GM19043 (cell line): ENCODE measurements at regions not wholly inside any gene's neighbourhood (a gene's known extent, or its start where the extent isn't known, plus 50 kb on each side); places are given as distances from the start of the nearest gene placed in this dataset.
"Not testable (repeated sequence)": the region's sequence is repeated elsewhere in the genome, so short reads cannot be mapped to it uniquely, and the experiment has no call there.

Source experiments
- ATAC-seq: cut with Tn5 transposase; IDR thresholded peaks from one replicate; pipeline ENCODE4 v1.9.1; 2021; ENCODE audit warnings: low read depth; ENCODE audit not compliant: unreplicated experiment

GRCh38 chr9:81455462-81456219 is 233.7 kb downstream of the TLE1 start:
- ATAC-seq, result no peak

GRCh38 chr9:81445331-81445921 is 243.9 kb downstream of the TLE1 start:
- ATAC-seq, result no peak

- ATAC-seq, result no peak
These were observed 257.7 kb downstream of the TLE1 start for GRCh38 chr9:81431641-81432040.

- no peak for ATAC-seq
These were observed 258.6 kb downstream of the TLE1 start for GRCh38 chr9:81430727-81431126.

- no peak for ATAC-seq
These were observed 261.5 kb downstream of the TLE1 start for GRCh38 chr9:81427870-81428269.

- no peak for ATAC-seq
These were observed 264.9 kb downstream of the TLE1 start for GRCh38 chr9:81424431-81424830.

- no peak for ATAC-seq
These were observed 265.6 kb downstream of the TLE1 start for GRCh38 chr9:81423589-81424326.

GRCh38 chr9:81421090-81421489 is 268.3 kb downstream of the TLE1 start:
- ATAC-seq, result not testable (repeated sequence)

- ATAC-seq, result no peak
These were observed 269.3 kb downstream of the TLE1 start for GRCh38 chr9:81420024-81420423.

GRCh38 chr9:81417941-81418340 is 271.4 kb downstream of the TLE1 start:
- no peak for ATAC-seq

GRCh38 chr9:81417299-81417675 is 272.1 kb downstream of the TLE1 start:
- ATAC-seq, result no peak

GRCh38 chr9:81416476-81417298 is 272.7 kb downstream of the TLE1 start:
- no peak for ATAC-seq

GRCh38 chr9:81414836-81415235 is 274.5 kb downstream of the TLE1 start:
- no peak for ATAC-seq

GRCh38 chr9:81411961-81412360 is 277.4 kb downstream of the TLE1 start:
- ATAC-seq, result no peak

GRCh38 chr9:81410201-81410600 is 279.1 kb downstream of the TLE1 start:
- ATAC-seq, result no peak

GRCh38 chr9:81408951-81409350 is 280.4 kb downstream of the TLE1 start:
- no peak for ATAC-seq

GRCh38 chr9:81404931-81405598 is 284.3 kb downstream of the TLE1 start:
- no peak for ATAC-seq

- ATAC-seq, result no peak
These were observed 291.6 kb downstream of the TLE1 start for GRCh38 chr9:81397481-81398381.

- ATAC-seq, result no peak
These were observed 292.8 kb downstream of the TLE1 start for GRCh38 chr9:81396528-81396927.
